PC-3 (cell line): ENCODE measurements at regions not wholly inside any gene's neighbourhood (a gene's known extent, or its start where the extent isn't known, plus 50 kb on each side); places are given as distances from the start of the nearest gene placed in this dataset.
A peak's percentile ranks its signal among the peaks of the same experiment; 100 is the strongest.

Experiments
- ATAC-seq: fragments of 200-7000 bp; cut with Tn5 transposase; 2 replicates; pipeline ENCODE4 v1.9.1; 2020; ENCODE audit warnings: mild to moderate bottlenecking, moderate library complexity
- BruUV-seq: library from RNA; stranded (reverse); fragments of 400-500 nt; replicated peaks from 2 replicates; lab custom pipeline; 2021; lab: Mats Ljungman, UMichigan
- CTCF ChIA-PET: fragments of 300-600 bp; sonication (Branson Sonifier 250); formaldehyde crosslinking; loops from one replicate; lab custom pipeline; 2022; ENCODE audit warnings: antibody characterized with exemption; lab: Charles Lee
- POLR2A ChIA-PET: fragments of 300-600 bp; sonication (Branson Sonifier 250); formaldehyde crosslinking; loops from one replicate; lab custom pipeline; 2022; ENCODE audit warnings: antibody characterized with exemption; ENCODE audit not compliant: unreplicated experiment; lab: Charles Lee
- DNase-seq: peaks from one replicate; pipeline ENCODE4 v3.0.0-alpha.2; 2015
- H2AFZ ChIP-seq: fragments of 300-600 bp; sonication (generic); 2 replicates; pipeline ENCODE4 v1.6.0; 2016; ENCODE audit warnings: antibody characterized with exemption, low read length
- H3F3A ChIP-seq: fragments of 300-600 bp; sonication (generic); one replicate; pipeline ENCODE4 v1.6.0; 2017; ENCODE audit warnings: antibody characterized with exemption, low read length, control low read depth, mild to moderate bottlenecking; ENCODE audit not compliant: unreplicated experiment
- H3K27ac ChIP-seq: fragments of 300-600 bp; sonication (generic); 2 replicates; pipeline ENCODE4 v1.5.1; 2016; ENCODE audit warnings: mild to moderate bottlenecking, low read length
- H3K27me3 ChIP-seq: fragments of 300-600 bp; sonication (generic); 2 replicates; pipeline ENCODE4 v1.6.1; 2016; ENCODE audit warnings: low read length, mixed read lengths
- H3K36me3 ChIP-seq: fragments of 300-600 bp; sonication (generic); 2 replicates; pipeline ENCODE4 v1.6.1; 2016; ENCODE audit warnings: low read depth, mixed run types, low read length, mixed read lengths
- H3K4me1 ChIP-seq: fragments of 300-600 bp; sonication (generic); 2 replicates; pipeline ENCODE4 v1.5.1; 2016; ENCODE audit warnings: low read length; ENCODE audit not compliant: insufficient read depth
- H3K4me2 ChIP-seq: fragments of 300-600 bp; sonication (generic); 2 replicates; pipeline ENCODE4 v1.6.0; 2016; ENCODE audit warnings: low read length
- H3K4me3 ChIP-seq: fragments of 300-600 bp; sonication (generic); 2 replicates; pipeline ENCODE4 v1.5.1; 2016; ENCODE audit warnings: mild to moderate bottlenecking, low read length, mixed read lengths
- H3K79me2 ChIP-seq: fragments of 300-600 bp; sonication (generic); 2 replicates; pipeline ENCODE4 v1.6.1; 2017; ENCODE audit warnings: low read length, mixed read lengths
- H3K9ac ChIP-seq: fragments of 300-600 bp; sonication (generic); 2 replicates; pipeline ENCODE4 v1.6.0; 2016; ENCODE audit warnings: mild to moderate bottlenecking, low read length
- H3K9me2 ChIP-seq: fragments of 300-600 bp; sonication (generic); replicated peaks from 2 replicates; pipeline ENCODE4 v1.6.1; 2016; ENCODE audit warnings: mixed run types, low read length, mixed read lengths
- H3K9me3 ChIP-seq: fragments of 300-600 bp; sonication (generic); 2 replicates; pipeline ENCODE4 v1.6.1; 2016; ENCODE audit warnings: low read length, mixed read lengths
- H4K20me1 ChIP-seq: fragments of 300-600 bp; sonication (generic); 2 replicates; pipeline ENCODE4 v1.6.1; 2016; ENCODE audit warnings: low read length, mixed read lengths
- EZH2 ChIP-seq: fragments of 300-600 bp; sonication (generic); IDR thresholded peaks from one replicate; pipeline ENCODE4 v1.6.1; 2017; ENCODE audit warnings: antibody characterized with exemption, mild to moderate bottlenecking, low read length; ENCODE audit not compliant: unreplicated experiment
- EZH2phosphoT487 ChIP-seq: fragments of 300-600 bp; sonication (generic); IDR thresholded peaks from 2 replicates; pipeline ENCODE4 v1.6.1; 2018; ENCODE audit warnings: mild to moderate bottlenecking, antibody characterized with exemption, low read length, borderline replicate concordance
- intact Hi-C: fragments of 100-400 bp; cut with micrococcal nuclease; formaldehyde crosslinking; loops from 2 replicates; pipeline ENCODE4 v1.9.0; 2023
- TF ChIP-seq, protein P1 (sequence below): fragments of 300-600 bp; sonication (generic); conservative IDR thresholded peaks from 2 replicates; pipeline ENCODE4 v1.5.1; 2017; ENCODE audit warnings: antibody characterized with exemption, low read depth, mild to moderate bottlenecking, low read length

DNA sequence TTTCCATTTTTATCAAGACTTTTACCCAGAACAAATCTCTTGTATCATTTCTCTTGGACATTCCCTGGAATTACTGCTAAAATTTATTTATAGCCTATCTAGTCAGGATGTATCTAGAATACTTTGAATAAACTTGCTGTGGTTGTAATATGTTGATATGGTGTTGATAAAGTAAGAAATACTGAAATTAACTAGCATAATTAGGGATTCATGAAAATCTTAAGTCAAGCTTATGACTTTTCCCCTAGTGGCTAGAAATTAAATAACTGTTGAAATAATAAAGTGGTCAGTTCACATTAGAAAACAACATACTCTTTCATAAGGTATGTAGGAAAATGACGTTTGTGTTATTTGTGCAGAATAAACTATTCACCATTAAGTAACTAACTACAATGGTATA, 73.1 kb upstream of the ANKRD50 start:
- no peaks in the 10 kb centered on the region for H3F3A ChIP-seq
- no peak for ATAC-seq
- H3K4me1 ChIP-seq = no peaks in the 10 kb centered on the region
- no peak overlapping the region for H3K27ac ChIP-seq
- POLR2A ChIA-PET = no interaction called here
- H3K9me2 ChIP-seq = no peaks in the 10 kb centered on the region
- no peak for TF ChIP-seq EZH2
- no peak for TF ChIP-seq EZH2phosphoT487
- TF ChIP-seq, protein P1, sequence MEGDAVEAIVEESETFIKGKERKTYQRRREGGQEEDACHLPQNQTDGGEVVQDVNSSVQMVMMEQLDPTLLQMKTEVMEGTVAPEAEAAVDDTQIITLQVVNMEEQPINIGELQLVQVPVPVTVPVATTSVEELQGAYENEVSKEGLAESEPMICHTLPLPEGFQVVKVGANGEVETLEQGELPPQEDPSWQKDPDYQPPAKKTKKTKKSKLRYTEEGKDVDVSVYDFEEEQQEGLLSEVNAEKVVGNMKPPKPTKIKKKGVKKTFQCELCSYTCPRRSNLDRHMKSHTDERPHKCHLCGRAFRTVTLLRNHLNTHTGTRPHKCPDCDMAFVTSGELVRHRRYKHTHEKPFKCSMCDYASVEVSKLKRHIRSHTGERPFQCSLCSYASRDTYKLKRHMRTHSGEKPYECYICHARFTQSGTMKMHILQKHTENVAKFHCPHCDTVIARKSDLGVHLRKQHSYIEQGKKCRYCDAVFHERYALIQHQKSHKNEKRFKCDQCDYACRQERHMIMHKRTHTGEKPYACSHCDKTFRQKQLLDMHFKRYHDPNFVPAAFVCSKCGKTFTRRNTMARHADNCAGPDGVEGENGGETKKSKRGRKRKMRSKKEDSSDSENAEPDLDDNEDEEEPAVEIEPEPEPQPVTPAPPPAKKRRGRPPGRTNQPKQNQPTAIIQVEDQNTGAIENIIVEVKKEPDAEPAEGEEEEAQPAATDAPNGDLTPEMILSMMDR = no peak; the same call in 1 of the 2 replicates
- no peak overlapping the region for H3K4me2 ChIP-seq
- no peaks in the 10 kb centered on the region for H4K20me1 ChIP-seq
- no peaks in the 10 kb centered on the region for H3K36me3 ChIP-seq
- intact Hi-C loops = no loop called here
- no peaks in the 10 kb centered on the region for H3K79me2 ChIP-seq
- H3K4me3 ChIP-seq = no peak overlapping the region
- CTCF ChIA-PET = no interaction called here
- no peak overlapping the region for H3K9ac ChIP-seq
- no peaks in the 10 kb centered on the region for H3K9me3 ChIP-seq
- no peak overlapping the region for H2AFZ ChIP-seq
- no peak for DNase-seq
- no peaks in the 10 kb centered on the region for H3K27me3 ChIP-seq
- BruUV-seq = no TSS peak

DNA sequence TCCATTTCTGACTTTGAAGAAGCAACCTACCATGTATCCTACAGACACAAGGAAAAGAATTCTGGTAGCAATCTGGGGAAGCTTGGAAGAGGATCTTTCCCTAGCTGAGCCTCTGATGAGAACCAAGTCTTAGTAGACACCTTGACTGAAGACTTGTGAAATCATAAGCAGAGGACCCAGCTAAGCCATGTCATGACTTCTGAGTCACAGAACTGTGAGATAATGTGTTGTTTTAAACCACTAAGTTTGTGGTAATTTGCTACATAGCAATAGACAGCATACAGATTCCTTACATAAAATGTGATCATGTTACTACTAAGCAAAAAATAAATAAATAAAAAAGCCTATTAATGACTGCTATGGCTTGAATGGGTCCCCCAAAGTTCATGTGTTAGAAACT, 71.3 kb upstream of the ANKRD50 start:
- no peaks in the 10 kb centered on the region for H3F3A ChIP-seq
- intact Hi-C loops = no loop called here

DNA sequence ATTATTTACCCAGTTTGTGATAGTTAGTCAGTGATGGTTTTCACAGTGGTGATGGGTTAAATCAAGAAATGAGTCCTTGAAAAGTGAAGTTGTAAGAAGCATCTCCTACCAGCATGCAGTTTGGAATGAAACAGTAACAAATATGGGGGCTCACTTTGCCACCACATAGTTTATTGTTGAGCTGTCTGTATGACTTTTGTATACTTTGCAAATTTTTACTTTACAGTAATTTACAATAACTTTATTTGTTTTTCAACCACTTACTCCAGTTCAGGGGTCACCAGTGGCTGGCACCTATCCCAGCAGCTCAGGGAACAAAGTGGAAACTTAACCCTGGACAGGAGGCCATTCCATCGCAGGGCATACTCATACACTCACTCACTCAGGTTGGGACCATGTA, 64.5 kb upstream of the ANKRD50 start:
- no peak overlapping the region for H2AFZ ChIP-seq
- no peaks in the 10 kb centered on the region for H3K9me2 ChIP-seq
- ChIA-PET POLR2A (no interaction called here), CTCF (no interaction called here)
- H3K79me2 ChIP-seq = no peaks in the 10 kb centered on the region
- BruUV-seq = no TSS peak
- no peaks in the 10 kb centered on the region for H3K4me1 ChIP-seq
- intact Hi-C loops = no loop called here
- no peaks in the 10 kb centered on the region for H3K9me3 ChIP-seq
- no peaks in the 10 kb centered on the region for H3K36me3 ChIP-seq
- TF ChIP-seq EZH2 (no peak), EZH2phosphoT487 (no peak)
- TF ChIP-seq, protein P1 = no peak
- H3K4me3 ChIP-seq = no peak overlapping the region
- no peaks in the 10 kb centered on the region for H3K27me3 ChIP-seq
- H3K4me2 ChIP-seq = no peak overlapping the region
- ATAC-seq (no peak), DNase-seq (peak; percentile 26)
- no peak overlapping the region for H3K9ac ChIP-seq
- H3F3A ChIP-seq = no peaks in the 10 kb centered on the region
- H4K20me1 ChIP-seq = no peaks in the 10 kb centered on the region
- no peak overlapping the region for H3K27ac ChIP-seq

More for the DNA sequence above, 71.3 kb upstream of the ANKRD50 start:
- DNase-seq (no peak), ATAC-seq (no peak)
- Histone ChIP-seq H3K27ac (no peak overlapping the region), H3K4me1 (no peaks in the 10 kb centered on the region), H3K27me3 (no peaks in the 10 kb centered on the region), H3K9me3 (no peaks in the 10 kb centered on the region), H3K4me3 (no peak overlapping the region), H3K4me2 (no peak overlapping the region), H4K20me1 (no peaks in the 10 kb centered on the region), H2AFZ (no peak overlapping the region), H3K79me2 (no peaks in the 10 kb centered on the region), H3K9ac (no peak overlapping the region), H3K9me2 (no peaks in the 10 kb centered on the region), H3K36me3 (no peaks in the 10 kb centered on the region)
- ChIA-PET CTCF (no interaction called here), POLR2A (no interaction called here)
- TF ChIP-seq EZH2phosphoT487 (no peak), EZH2 (no peak)
- TF ChIP-seq, protein P1 = no peak
- no TSS peak for BruUV-seq
